IMR-90 (cell line): ENCODE measurements at regions not wholly inside any gene's neighbourhood (a gene's known extent, or its start where the extent isn't known, plus 50 kb on each side); places are given as distances from the start of the nearest gene placed in this dataset.

ENCODE experiments used
- MAZ ChIP-seq: IDR thresholded peaks from 2 replicates; pipeline ENCODE4 v1.6.1; 2012; ENCODE audit warnings: low read depth, mild to moderate bottlenecking, low read length, improper control_type of control experiment, moderate library complexity, borderline replicate concordance
- POLR2A ChIP-seq: IDR thresholded peaks from 2 replicates; pipeline ENCODE4 v1.6.1; 2012; ENCODE audit warnings: mild to moderate bottlenecking, low read depth, low read length
- TF ChIP-seq, protein P1 (sequence below): conservative IDR thresholded peaks from 2 replicates; pipeline ENCODE4 v1.5.1; 2012; ENCODE audit warnings: mild to moderate bottlenecking, low read depth, low read length, improper control_type of control experiment

DNA sequence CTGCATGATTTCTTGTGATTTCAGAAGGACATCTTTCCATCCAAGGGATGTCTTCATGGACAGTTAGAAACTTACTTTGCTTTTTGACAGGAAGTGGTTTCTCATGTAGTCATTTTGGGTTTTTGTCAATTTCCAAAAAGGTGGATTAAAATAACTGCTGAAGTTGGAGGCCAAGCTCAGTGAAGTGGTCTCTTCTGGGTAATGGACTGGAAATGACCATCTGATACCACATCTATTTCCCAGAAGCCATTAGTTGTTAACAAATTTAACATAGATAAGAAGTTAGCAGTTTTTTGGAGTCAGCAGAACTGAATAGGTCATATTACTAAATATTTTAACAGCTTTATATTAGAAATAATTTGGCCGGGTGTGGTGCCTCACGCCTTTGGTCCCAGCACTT lies 86.2 kb upstream of the MYO10 start:
- TF ChIP-seq, protein P1, sequence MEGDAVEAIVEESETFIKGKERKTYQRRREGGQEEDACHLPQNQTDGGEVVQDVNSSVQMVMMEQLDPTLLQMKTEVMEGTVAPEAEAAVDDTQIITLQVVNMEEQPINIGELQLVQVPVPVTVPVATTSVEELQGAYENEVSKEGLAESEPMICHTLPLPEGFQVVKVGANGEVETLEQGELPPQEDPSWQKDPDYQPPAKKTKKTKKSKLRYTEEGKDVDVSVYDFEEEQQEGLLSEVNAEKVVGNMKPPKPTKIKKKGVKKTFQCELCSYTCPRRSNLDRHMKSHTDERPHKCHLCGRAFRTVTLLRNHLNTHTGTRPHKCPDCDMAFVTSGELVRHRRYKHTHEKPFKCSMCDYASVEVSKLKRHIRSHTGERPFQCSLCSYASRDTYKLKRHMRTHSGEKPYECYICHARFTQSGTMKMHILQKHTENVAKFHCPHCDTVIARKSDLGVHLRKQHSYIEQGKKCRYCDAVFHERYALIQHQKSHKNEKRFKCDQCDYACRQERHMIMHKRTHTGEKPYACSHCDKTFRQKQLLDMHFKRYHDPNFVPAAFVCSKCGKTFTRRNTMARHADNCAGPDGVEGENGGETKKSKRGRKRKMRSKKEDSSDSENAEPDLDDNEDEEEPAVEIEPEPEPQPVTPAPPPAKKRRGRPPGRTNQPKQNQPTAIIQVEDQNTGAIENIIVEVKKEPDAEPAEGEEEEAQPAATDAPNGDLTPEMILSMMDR: no peak
- no peak for TF ChIP-seq POLR2A
- no peak for TF ChIP-seq MAZ
